ENCODE measurements at regions not wholly inside any gene's neighbourhood (a gene's known extent, or its start where the extent isn't known, plus 50 kb on each side); places are given as distances from the start of the nearest gene placed in this dataset.
A peak's percentile ranks its signal among the peaks of the same experiment; 100 is the strongest.

- H3K27ac ChIP-seq, result no peak overlapping the region
- H3K36me3 ChIP-seq (replicated peaks), result no peaks in the 10 kb centered on the region
- in situ Hi-C loops (cut with HindIII; ENCODE audit: low pct_ligation_motif_present, low sequenced_read_pairs), result no loop called here
- DNase-seq, result no peak
- TF ChIP-seq, protein P1, sequence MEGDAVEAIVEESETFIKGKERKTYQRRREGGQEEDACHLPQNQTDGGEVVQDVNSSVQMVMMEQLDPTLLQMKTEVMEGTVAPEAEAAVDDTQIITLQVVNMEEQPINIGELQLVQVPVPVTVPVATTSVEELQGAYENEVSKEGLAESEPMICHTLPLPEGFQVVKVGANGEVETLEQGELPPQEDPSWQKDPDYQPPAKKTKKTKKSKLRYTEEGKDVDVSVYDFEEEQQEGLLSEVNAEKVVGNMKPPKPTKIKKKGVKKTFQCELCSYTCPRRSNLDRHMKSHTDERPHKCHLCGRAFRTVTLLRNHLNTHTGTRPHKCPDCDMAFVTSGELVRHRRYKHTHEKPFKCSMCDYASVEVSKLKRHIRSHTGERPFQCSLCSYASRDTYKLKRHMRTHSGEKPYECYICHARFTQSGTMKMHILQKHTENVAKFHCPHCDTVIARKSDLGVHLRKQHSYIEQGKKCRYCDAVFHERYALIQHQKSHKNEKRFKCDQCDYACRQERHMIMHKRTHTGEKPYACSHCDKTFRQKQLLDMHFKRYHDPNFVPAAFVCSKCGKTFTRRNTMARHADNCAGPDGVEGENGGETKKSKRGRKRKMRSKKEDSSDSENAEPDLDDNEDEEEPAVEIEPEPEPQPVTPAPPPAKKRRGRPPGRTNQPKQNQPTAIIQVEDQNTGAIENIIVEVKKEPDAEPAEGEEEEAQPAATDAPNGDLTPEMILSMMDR (IDR thresholded peaks at IDR 0.05; ENCODE audit: low read depth, low read length, missing control alignments), result no peak
- no peaks in the 10 kb centered on the region for H3K27me3 ChIP-seq (replicated peaks)
- no peak overlapping the region for H3K4me3 ChIP-seq (ENCODE audit: low read depth, low read length)
Measured at GRCh38 chr5:124302533-124302932, 443.9 kb downstream of the ZNF608 start.

- no peak overlapping the region for H3K27ac ChIP-seq
- H3K36me3 ChIP-seq (replicated peaks), result no peaks in the 10 kb centered on the region
- TF ChIP-seq, protein P1 (IDR thresholded peaks at IDR 0.05; ENCODE audit: low read depth, low read length, missing control alignments), result no peak
- in situ Hi-C loops (cut with HindIII; ENCODE audit: low pct_ligation_motif_present, low sequenced_read_pairs), result no loop called here
- peak; percentile 15 for DNase-seq
- H3K27me3 ChIP-seq (replicated peaks), result no peaks in the 10 kb centered on the region
- no peak overlapping the region for H3K4me3 ChIP-seq (ENCODE audit: low read depth, low read length)
Measured at GRCh38 chr5:124301850-124302249, 444.6 kb downstream of the ZNF608 start.

DNA sequence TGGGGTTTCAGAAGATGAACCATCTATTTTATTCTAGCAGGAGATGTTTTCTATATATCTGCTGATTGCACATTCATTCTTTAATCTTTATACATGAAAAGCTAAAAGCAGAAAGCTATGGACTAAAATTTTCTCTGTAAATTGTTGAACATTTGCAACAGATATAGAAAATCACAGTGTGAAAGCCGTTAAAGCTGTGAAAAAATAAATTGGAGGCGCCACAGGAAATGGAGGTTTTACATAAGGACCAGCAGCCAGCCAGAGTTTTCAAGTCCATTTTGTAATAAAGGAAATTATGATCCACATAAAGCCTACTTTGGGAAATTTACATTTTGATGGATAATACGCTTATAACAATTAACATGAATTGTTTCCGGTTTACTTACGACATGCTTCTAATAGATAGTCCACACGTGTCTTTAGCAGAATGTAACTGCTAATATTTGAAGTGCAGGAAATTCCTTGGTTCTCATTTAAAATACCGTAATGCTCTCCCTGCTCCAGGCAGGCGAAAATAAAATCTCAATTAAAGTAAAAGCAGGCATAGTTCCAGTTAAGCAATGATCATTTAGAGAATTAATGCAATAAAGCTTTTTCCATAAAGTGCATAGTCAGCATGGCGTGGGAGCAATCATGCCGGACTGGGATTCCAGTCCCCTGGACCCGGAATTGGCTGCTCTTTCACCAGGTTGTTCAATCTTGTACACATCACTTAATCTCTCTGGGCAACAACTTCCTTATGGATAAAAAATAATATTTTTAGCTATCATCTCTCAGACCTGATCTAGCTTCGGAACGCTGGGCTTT, 445.4 kb downstream of the ZNF608 start:
- no peak overlapping the region for H3K27ac ChIP-seq
- no peaks in the 10 kb centered on the region for H3K36me3 ChIP-seq (replicated peaks)
- no peak for DNase-seq
- H3K27me3 ChIP-seq (replicated peaks), result no peaks in the 10 kb centered on the region
- no peak overlapping the region for H3K4me3 ChIP-seq (ENCODE audit: low read depth, low read length)
- TF ChIP-seq, protein P1 (IDR thresholded peaks at IDR 0.05; ENCODE audit: low read depth, low read length, missing control alignments), result no peak
- in situ Hi-C loops (cut with HindIII; ENCODE audit: low pct_ligation_motif_present, low sequenced_read_pairs), result no loop called here

- Histone ChIP-seq H3K27me3 (replicated peaks) (no peaks in the 10 kb centered on the region), H3K36me3 (replicated peaks) (no peaks in the 10 kb centered on the region), H3K4me3 (ENCODE audit: low read depth, low read length) (no peak overlapping the region), H3K27ac (no peak overlapping the region)
- no peak for DNase-seq
- TF ChIP-seq, protein P1 (IDR thresholded peaks at IDR 0.05; ENCODE audit: low read depth, low read length, missing control alignments), result no peak
- in situ Hi-C loops (cut with HindIII; ENCODE audit: low pct_ligation_motif_present, low sequenced_read_pairs), result no loop called here
Measured at GRCh38 chr5:124297826-124298225, 448.6 kb downstream of the ZNF608 start.

DNA sequence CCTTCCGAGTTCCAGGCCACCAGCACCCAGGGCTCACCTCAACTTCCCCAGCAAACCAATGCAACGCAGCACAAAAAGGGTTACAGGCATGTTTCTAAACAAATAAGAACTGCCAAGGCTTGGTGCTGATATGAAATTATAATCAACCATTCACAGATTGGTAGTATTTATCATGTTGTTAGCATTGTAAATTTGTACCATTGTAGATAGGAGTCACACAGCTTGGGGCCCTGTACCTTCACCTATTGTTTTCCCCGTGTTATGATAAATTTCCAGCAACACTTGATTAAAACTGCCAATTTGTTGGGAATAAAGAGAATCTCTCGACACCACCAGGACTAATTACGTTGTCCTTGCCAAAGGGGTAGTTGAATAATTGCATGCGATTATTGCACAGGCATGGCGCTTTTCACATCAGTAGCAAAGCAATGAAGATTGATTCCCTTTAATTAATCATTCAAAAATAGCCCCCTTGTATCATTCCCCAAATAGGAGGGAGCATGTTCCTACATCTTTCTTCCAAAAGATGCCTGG, 454.1 kb downstream of the ZNF608 start:
- TF ChIP-seq, protein P1 (IDR thresholded peaks at IDR 0.05; ENCODE audit: low read depth, low read length, missing control alignments), result no peak
- Histone ChIP-seq H3K27me3 (replicated peaks) (no peaks in the 10 kb centered on the region), H3K4me3 (ENCODE audit: low read depth, low read length) (no peak overlapping the region), H3K27ac (no peak overlapping the region), H3K36me3 (replicated peaks) (no peaks in the 10 kb centered on the region)
- DNase-seq, result no peak
- in situ Hi-C loops (cut with HindIII; ENCODE audit: low pct_ligation_motif_present, low sequenced_read_pairs), result no loop called here
